Stomach (tissue), 8 donors: ENCODE measurements at regions not wholly inside any gene's neighbourhood (a gene's known extent, or its start where the extent isn't known, plus 50 kb on each side); places are given as distances from the start of the nearest gene placed in this dataset.
"Not testable (repeated sequence)": the region's sequence is repeated elsewhere in the genome, so short reads cannot be mapped to it uniquely, and the experiment has no call there.

ENCODE experiments used
- DNase-seq, 2 donors: peaks; one replicate each; pipeline versions ENCODE4 v3.0.0 to v3.0.0-alpha.2; 2013 to 2019
- H3K27ac ChIP-seq, 5 donors: fragments of 200-600 bp in 4 of 5; sonication (generic) in 4 of 5; one replicate each; pipeline ENCODE4 v1.5.1; 2013 to 2019; ENCODE audit warnings: mild to moderate bottlenecking in 1 of 5, moderate library complexity in 1 of 5
- H3K27me3 ChIP-seq, 3 donors: fragments of 200-600 bp; sonication (generic); one replicate each; pipeline ENCODE4 v1.5.1; 2017 to 2019; ENCODE audit warnings: mixed run types in 1 of 3
- H3K36me3 ChIP-seq, 4 donors: fragments of 200-600 bp; sonication (generic); 1 replicate in 3 of 4; 2 replicates in 1 of 4; pipeline ENCODE4 v1.5.1; 2016 to 2019
- H3K4me1 ChIP-seq, 4 donors: fragments of 200-600 bp; sonication (generic); one replicate each; pipeline ENCODE4 v1.5.1; 2016 to 2019
- H3K4me3 ChIP-seq, 4 donors: fragments of 200-600 bp; sonication (generic) in 3 of 4; one replicate each; pipeline ENCODE4 v1.5.1; 2016 to 2019; ENCODE audit warnings: mild to moderate bottlenecking in 1 of 4
- H3K9me3 ChIP-seq, 4 donors: fragments of 200-600 bp; sonication (generic); one replicate each; pipeline ENCODE4 v1.5.1; 2016 to 2019
- CTCF ChIP-seq, 7 experiments: fragments of 450-650 bp in 4 of 7; fragments of 200-600 bp in 3 of 7; sonication (generic) in 3 of 7; IDR thresholded peaks; one replicate each; pipeline ENCODE4 v1.5.1; 2016 to 2019; ENCODE audit warnings: antibody characterized with exemption in 7 of 7, control low read depth in 2 of 7, mild to moderate bottlenecking in 1 of 7
- EP300 ChIP-seq: sonication (generic); formaldehyde crosslinking; IDR thresholded peaks from one replicate; pipeline ENCODE4 v1.6.1; 2017; ENCODE audit warnings: antibody characterized with exemption
- POLR2A ChIP-seq, 4 donors: fragments of 450-650 bp; IDR thresholded peaks; one replicate each; pipeline ENCODE4 v1.6.1; 2016; ENCODE audit warnings: antibody characterized with exemption in 4 of 4, control low read depth in 2 of 4, mild to moderate bottlenecking in 1 of 4, moderate library complexity in 1 of 4
- POLR2AphosphoS5 ChIP-seq, 3 donors: sonication (generic); formaldehyde crosslinking; IDR thresholded peaks; one replicate each; pipeline ENCODE4 v1.6.1; 2016; ENCODE audit warnings: antibody characterized with exemption in 3 of 3
- WGBS, 5 donors: extraction: QIAGEN DNeasy Blood & Tissue Kit in 3 of 5; methylation state at CpG; one replicate each; pipeline versions ENCODE4 v1.1.5 to v1.1.7; 2013 to 2018; 5-methylcytosine and 5-hydroxymethylcytosine counted together
- intact Hi-C: fragments of 100-400 bp; cut with DNase I; formaldehyde crosslinking; loops from one replicate; pipeline ENCODE4 v1.15.1; 2023; ENCODE audit warnings: low total_unique reads
- donor health status: healthy with polysubstance abuse.
- donor health status: Bipolar disorder and iron deficiency.
- donor health status: healthy.

- H3K27ac ChIP-seq = no peak overlapping the region
- H3K27me3 ChIP-seq = no peaks in the 10 kb centered on the region
- TF ChIP-seq POLR2AphosphoS5 (IDR thresholded peaks at IDR 0.05) = no peak
- no peak for TF ChIP-seq EP300
- no peak for TF ChIP-seq POLR2A (IDR thresholded peaks at IDR 0.05)
- TF ChIP-seq CTCF (IDR thresholded peaks at IDR 0.05) = no peak
- no peaks in the 10 kb centered on the region for H3K9me3 ChIP-seq
- DNase-seq = no peak
- WGBS, 5 donors = 74 to 83% (median 75%) methylated on average over 4 of the region's 4 CpGs
- no peaks in the 10 kb centered on the region for H3K36me3 ChIP-seq
- intact Hi-C loops = no loop called here
- H3K4me3 ChIP-seq = no peak overlapping the region
- no peaks in the 10 kb centered on the region for H3K4me1 ChIP-seq
Observed at GRCh38 chr13:66074018-66074615, 1156.0 kb downstream of the PCDH9 start.

GRCh38 chr13:66072097-66072496 is 1158.0 kb downstream of the PCDH9 start:
- 37 to 44% (median 44%) methylated on average over 2 of the region's 2 CpGs for WGBS, 5 donors
- H3K27me3 ChIP-seq, H3K4me1 ChIP-seq, intact Hi-C loops, H3K4me3 ChIP-seq, DNase-seq, H3K36me3 ChIP-seq, H3K9me3 ChIP-seq, H3K27ac ChIP-seq: not testable (repeated sequence)

- WGBS, 5 donors = 81 to 93% (median 87%) methylated on average over 8 of the region's 8 CpGs
- H3K9me3 ChIP-seq = no peaks in the 10 kb centered on the region
- intact Hi-C loops = no loop called here
- TF ChIP-seq POLR2AphosphoS5 (IDR thresholded peaks at IDR 0.05) = no peak
- no peak for TF ChIP-seq EP300
- TF ChIP-seq POLR2A (IDR thresholded peaks at IDR 0.05) = no peak
- no peak for TF ChIP-seq CTCF (IDR thresholded peaks at IDR 0.05)
- H3K4me3 ChIP-seq = no peak overlapping the region
- no peak overlapping the region for H3K27ac ChIP-seq
- H3K4me1 ChIP-seq = no peaks in the 10 kb centered on the region
- no peaks in the 10 kb centered on the region for H3K36me3 ChIP-seq
- DNase-seq = no peak
- H3K27me3 ChIP-seq = no peaks in the 10 kb centered on the region
Observed at GRCh38 chr13:66071608-66072007, 1158.5 kb downstream of the PCDH9 start.

GRCh38 chr13:66071029-66071428 is 1159.1 kb downstream of the PCDH9 start:
- intact Hi-C loops = no loop called here

More at GRCh38 chr13:66071029-66071428, 1159.1 kb downstream of the PCDH9 start:
- Histone ChIP-seq H3K4me1 (no peaks in the 10 kb centered on the region), H3K36me3 (no peaks in the 10 kb centered on the region), H3K9me3 (no peaks in the 10 kb centered on the region), H3K27me3 (no peaks in the 10 kb centered on the region), H3K4me3 (no peak overlapping the region), H3K27ac (no peak overlapping the region)
- no peak for TF ChIP-seq EP300
- no peak for TF ChIP-seq POLR2A (IDR thresholded peaks at IDR 0.05)
- TF ChIP-seq POLR2AphosphoS5 (IDR thresholded peaks at IDR 0.05) = no peak
- TF ChIP-seq CTCF (IDR thresholded peaks at IDR 0.05) = no peak
- no peak for DNase-seq
- 55 to 84% (median 62%) methylated on average over 2 of the region's 2 CpGs for WGBS, 5 donors
